GM21576 (cell line): ENCODE measurements at regions not wholly inside any gene's neighbourhood (a gene's known extent, or its start where the extent isn't known, plus 50 kb on each side); places are given as distances from the start of the nearest gene placed in this dataset.
"Not testable (repeated sequence)": the region's sequence is repeated elsewhere in the genome, so short reads cannot be mapped to it uniquely, and the experiment has no call there.

Experiments
- ATAC-seq: cut with Tn5 transposase; IDR thresholded peaks from one replicate; pipeline ENCODE4 v1.9.1; 2021; ENCODE audit warnings: mild to moderate bottlenecking, moderate library complexity; ENCODE audit not compliant: unreplicated experiment

GRCh38 chr2:142668420-142668819 lies 209.0 kb upstream of the KYNU start:
- ATAC-seq = no peak

- no peak for ATAC-seq
These were observed 212.2 kb upstream of the KYNU start for GRCh38 chr2:142665241-142665640.

GRCh38 chr2:142650601-142651000 lies 226.9 kb upstream of the KYNU start:
- ATAC-seq = no peak

GRCh38 chr2:142649581-142649980 lies 227.9 kb upstream of the KYNU start:
- ATAC-seq = no peak

GRCh38 chr2:142642650-142643049 lies 234.8 kb upstream of the KYNU start:
- no peak for ATAC-seq

- ATAC-seq = no peak
These were observed 248.3 kb upstream of the KYNU start for GRCh38 chr2:142629193-142629592.

GRCh38 chr2:142621287-142621686 lies 256.2 kb upstream of the KYNU start:
- no peak for ATAC-seq

- no peak for ATAC-seq
These were observed 260.0 kb upstream of the KYNU start for GRCh38 chr2:142617461-142617860.

GRCh38 chr2:142615876-142616275 lies 261.6 kb upstream of the KYNU start:
- no peak for ATAC-seq

- ATAC-seq = not testable (repeated sequence)
These were observed 264.3 kb upstream of the KYNU start for GRCh38 chr2:142613193-142613592.

- ATAC-seq = no peak
These were observed 272.0 kb upstream of the KYNU start for GRCh38 chr2:142605421-142605820.

- ATAC-seq = no peak
These were observed 273.7 kb upstream of the KYNU start for GRCh38 chr2:142603759-142604158.

GRCh38 chr2:142602418-142602989 lies 275.0 kb upstream of the KYNU start:
- ATAC-seq = no peak

GRCh38 chr2:142601794-142602193 lies 275.7 kb upstream of the KYNU start:
- ATAC-seq = no peak

- no peak for ATAC-seq
These were observed 278.0 kb upstream of the KYNU start for GRCh38 chr2:142599504-142599903.

GRCh38 chr2:142598846-142599245 lies 278.6 kb upstream of the KYNU start:
- no peak for ATAC-seq

- ATAC-seq = no peak
These were observed 281.0 kb upstream of the KYNU start for GRCh38 chr2:142596334-142597088.

GRCh38 chr2:142594935-142595334 lies 282.5 kb upstream of the KYNU start:
- no peak for ATAC-seq

- no peak for ATAC-seq
These were observed 285.3 kb upstream of the KYNU start for GRCh38 chr2:142592171-142592570.

GRCh38 chr2:142591420-142591819 lies 286.0 kb upstream of the KYNU start:
- no peak for ATAC-seq

GRCh38 chr2:142588269-142588668 lies 289.2 kb upstream of the KYNU start:
- ATAC-seq = no peak

- ATAC-seq = no peak
These were observed 290.5 kb upstream of the KYNU start for GRCh38 chr2:142586693-142587580.
